HG03175 (cell line): ENCODE measurements at regions not wholly inside any gene's neighbourhood (a gene's known extent, or its start where the extent isn't known, plus 50 kb on each side); places are given as distances from the start of the nearest gene placed in this dataset.
"Not testable (repeated sequence)": the region's sequence is repeated elsewhere in the genome, so short reads cannot be mapped to it uniquely, and the experiment has no call there.

Source experiments
- ATAC-seq: cut with Tn5 transposase; IDR thresholded peaks from one replicate; pipeline ENCODE4 v1.9.1; 2021; ENCODE audit warnings: mild to moderate bottlenecking, moderate library complexity; ENCODE audit not compliant: unreplicated experiment

GRCh38 chr14:106757444-106757843 lies 1231.1 kb downstream of the TMEM121 start:
- not testable (repeated sequence) for ATAC-seq

DNA sequence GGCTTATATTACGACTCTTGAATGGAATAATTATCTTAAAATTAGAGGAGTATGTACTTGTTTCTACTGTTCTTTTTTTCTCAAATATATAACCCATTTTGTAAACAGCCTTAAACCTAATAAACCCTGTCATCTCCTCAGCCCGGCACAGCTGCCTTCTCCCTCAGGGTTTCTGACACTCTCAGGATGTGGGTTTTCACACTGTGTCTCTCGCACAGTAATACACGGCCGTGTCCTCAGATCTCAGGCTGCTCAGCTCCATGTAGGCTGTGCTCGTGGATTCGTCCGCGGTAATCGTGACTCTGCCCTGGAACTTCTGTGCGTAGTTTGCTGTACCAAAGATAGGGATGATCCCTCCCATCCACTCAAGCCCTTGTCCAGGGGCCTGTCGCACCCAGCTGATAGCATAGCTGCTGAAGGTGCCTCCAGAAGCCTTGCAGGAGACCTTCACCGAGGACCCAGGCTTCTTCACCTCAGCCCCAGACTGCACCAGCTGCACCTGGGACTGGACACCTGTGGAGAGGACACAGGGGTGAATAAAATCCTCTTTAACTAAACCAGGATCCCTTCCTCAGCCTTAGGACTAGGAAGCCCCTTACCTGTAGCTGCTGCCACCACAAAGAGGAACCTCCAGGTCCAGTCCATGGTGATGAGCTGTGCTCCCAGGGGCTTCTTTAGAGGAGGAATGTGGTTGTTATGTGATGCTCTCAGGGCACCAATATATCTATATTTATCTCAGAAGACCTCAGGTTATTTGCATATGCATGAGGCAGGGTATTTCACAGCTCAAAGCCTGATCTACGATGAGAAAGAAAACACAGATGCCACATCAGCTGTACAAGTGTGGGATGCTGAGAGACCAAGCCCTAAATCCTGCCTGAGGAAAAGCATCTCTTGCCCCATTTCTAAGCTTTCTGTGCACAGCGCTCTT lies 1235.8 kb downstream of the TMEM121 start:
- peak; percentile 67 for ATAC-seq

DNA sequence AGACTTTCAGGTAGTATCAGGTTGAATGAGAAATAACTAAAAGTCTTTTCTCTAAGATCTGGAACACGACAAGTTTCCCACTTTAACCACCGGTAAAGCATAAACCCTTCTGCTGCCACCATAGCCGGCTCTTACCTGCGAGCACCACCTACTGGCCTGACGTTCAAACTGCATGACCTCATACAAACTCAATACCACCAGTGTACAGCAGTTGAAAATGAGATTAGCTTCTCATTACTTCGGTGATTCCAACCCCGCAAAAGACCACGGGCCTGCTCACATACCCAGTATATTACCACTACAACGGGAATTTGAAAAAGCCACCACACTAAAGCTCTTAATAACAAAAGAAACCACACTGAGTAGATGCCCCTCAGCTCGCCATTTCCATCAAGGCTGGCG lies 1238.6 kb downstream of the TMEM121 start:
- peak; percentile 66 for ATAC-seq

GRCh38 chr14:106766145-106766544 lies 1239.8 kb downstream of the TMEM121 start:
- no peak for ATAC-seq

GRCh38 chr14:106766551-106767277 lies 1240.3 kb downstream of the TMEM121 start:
- ATAC-seq, result not testable (repeated sequence)

DNA sequence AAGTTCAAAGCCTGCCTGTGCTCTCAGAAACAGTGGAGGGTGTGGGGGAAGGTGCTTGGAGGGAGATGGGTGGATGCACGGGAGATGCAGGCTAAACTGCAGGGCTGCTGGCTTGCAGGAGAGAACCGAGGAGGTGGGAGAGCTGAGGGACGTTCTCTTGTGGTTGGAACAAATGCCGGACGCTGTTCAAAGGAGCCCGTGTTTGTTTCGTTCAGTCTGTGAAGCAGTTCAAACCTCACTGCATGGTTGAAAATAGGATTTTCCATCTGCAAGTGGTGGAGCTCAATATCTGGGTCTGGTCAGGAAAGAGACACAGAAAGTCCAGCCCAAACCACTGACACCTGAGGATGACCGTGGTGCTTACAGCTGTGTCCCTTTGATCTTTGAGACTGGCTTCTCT lies 1241.8 kb downstream of the TMEM121 start:
- ATAC-seq, result not testable (repeated sequence)

DNA sequence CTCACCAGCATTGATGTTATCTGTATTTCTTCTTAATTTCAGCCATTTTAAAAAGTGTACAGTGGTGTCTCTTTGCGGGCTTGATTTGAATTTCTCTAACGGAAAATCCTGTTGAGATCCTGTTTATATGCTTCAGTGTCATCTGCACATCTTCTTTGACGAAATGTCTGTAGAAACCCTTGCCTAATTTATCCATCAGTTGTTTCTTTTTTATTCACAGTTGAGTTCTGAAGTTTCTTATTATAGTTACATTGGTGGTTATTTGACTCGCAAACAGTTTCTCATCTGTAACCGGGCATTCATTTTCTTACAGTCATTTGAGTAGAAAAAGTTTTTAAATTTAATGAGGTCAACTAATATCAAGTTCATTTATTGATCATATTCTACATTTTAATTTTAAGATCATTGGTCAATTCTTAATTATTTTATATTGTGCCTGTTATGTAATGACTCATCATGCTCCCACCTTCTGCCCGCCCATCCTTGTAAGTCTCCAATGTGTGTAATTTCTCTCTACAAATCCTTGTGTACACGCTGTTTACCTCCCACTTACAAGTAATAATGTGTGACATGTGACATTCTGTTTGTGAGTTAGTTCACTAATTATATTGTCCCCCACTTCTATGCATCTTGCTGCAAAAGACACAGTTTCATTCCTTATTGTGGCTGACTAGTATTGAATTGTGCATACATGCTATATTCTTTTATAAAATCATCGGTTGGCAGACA lies 1242.8 kb downstream of the TMEM121 start:
- ATAC-seq, result not testable (repeated sequence)

- ATAC-seq, result not testable (repeated sequence)
These were observed 1243.8 kb downstream of the TMEM121 start for GRCh38 chr14:106770158-106770672.

DNA sequence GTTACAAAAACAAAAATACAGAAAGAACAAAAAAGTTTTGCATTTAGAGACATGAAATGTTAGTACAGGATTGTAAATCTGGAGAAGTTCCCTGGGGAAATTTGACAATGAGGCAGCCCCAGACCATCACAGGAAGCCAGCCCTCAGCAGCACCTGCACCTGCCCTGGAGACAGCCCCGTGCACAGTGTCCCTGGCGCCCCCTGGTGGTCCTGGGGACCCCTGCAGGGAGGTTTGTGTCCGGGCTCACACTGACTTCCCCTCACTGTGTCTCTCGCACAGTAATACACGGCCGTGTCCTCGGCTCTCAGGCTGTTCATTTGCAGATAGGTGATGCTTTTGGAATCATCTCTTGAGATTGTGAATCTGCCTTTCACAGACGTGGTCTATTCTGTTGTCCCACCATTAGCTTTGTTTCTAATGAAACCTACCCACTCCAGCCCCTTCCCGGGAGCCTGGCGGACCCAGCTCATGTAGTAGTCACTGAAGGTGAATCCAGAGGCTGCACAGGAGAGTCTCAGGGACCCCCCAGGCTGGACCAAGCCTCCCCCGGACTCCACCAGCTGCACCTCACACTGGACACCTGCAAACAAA lies 1248.6 kb downstream of the TMEM121 start:
- not testable (repeated sequence) for ATAC-seq

DNA sequence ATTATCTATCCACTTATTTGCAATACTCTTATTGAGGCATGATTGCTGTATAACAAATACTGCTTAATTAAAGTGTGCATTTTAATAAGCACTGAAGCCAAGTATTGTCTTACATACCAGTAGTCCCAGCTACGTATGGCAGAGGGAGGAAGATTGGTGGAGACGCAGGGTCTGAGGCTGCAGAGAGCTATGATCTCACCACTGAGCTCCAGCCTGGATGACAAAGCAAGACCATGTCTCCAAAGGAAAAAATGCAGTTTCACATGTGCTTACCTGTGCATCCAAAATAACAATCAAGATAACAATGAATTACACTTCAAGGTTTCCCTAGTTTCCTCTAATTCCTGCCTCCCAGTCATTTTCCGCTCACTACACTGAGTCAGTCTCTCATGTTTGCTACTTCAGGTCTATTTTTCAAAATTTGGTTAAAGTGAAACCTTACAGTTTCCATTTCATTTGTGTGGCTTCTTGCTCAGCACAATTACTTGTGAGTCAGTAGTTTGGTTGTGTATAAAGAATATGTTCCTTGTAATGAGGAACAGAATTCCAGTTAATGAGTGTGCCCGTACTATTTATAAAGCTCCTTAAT lies 1250.1 kb downstream of the TMEM121 start:
- no peak for ATAC-seq

GRCh38 chr14:106778986-106779385 lies 1252.6 kb downstream of the TMEM121 start:
- no peak for ATAC-seq

- ATAC-seq, result no peak
These were observed 1260.3 kb downstream of the TMEM121 start for GRCh38 chr14:106786697-106787096.

DNA sequence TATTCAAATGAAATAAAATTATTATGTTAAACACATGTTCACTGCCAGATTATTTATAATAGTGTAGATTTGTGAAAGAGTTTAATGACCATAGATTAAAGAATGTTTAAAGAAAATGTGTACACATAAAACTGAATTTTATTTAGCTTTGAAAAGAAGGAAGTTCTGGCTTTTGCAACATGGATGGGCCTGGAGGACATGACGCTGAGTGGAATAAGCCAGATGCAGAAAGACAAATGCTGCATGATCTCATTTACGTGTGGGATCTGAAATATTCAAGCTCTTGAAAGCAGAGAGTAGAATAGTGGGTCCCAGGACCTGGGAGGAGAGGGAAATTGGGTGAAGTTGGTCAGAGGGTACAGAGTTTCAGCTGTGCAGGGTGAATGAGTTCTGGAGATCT lies 1261.2 kb downstream of the TMEM121 start:
- no peak for ATAC-seq

- ATAC-seq, result no peak
These were observed 1262.2 kb downstream of the TMEM121 start for GRCh38 chr14:106788534-106788933.

- ATAC-seq, result no peak
These were observed 1262.9 kb downstream of the TMEM121 start for GRCh38 chr14:106789318-106789717.

DNA sequence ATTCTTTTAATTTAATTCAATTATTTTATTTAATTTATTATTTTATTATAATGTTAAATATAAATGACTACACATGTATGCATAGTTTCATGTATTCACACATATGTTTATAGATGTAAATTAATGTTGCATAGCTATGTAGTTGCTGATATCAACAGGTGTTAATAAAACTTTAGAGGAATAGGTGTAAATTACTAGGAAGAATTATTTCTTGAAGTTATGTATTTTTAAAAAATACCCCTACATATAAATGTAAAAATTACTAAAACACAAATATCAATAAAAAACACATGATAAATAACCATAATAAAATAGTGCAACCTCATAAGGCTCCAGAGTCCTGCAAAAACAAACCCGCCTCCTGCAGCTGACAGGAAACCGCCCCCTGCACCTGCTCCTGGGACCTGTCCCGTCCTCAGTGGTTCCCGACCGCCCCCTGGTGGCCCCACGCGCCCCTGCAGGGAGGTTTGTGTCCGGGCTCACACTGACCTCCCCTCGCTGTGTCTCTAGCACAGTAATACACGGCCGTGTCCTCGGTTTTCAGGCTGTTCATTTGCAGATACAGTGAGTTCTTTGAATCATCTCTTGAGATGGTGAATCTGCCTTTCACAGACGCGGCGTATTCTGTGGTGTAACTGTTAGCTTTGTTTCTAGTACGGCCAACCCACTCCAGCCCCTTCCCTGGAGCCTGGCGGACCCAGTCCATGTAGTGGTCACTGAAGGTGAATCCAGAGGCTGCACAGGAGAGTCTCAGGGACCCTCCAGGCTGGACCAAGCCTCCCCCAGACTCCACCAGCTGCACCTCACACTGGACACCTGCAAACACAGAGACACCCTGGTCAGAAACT lies 1264.0 kb downstream of the TMEM121 start:
- ATAC-seq, result peak; percentile 52

GRCh38 chr14:106792543-106792942 lies 1266.2 kb downstream of the TMEM121 start:
- ATAC-seq, result no peak

DNA sequence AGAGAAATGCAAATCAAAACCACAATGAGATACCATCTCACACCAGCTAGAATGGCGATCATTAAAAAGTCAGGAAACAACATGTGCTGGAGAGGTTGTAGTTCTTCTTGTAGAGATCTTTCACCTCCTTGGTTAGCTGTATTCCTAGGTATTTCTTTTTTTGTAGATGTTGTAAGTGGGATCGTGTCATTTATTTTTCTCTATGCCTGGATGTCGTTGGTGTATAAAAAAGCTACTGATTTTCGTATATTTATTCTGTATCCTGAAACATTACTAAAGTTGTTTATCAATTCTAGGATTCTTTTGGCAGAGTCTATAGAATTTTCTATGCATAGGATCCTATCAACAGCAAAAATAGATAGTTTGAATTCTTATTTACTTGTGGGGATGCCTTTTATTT lies 1271.8 kb downstream of the TMEM121 start:
- ATAC-seq, result not testable (repeated sequence)
